Panc1 (cell line): ENCODE measurements at regions not wholly inside any gene's neighbourhood (a gene's known extent, or its start where the extent isn't known, plus 50 kb on each side); places are given as distances from the start of the nearest gene placed in this dataset.

ENCODE experiments used
- ATAC-seq: fragments of 200-7000 bp; cut with Tn5 transposase; 2 replicates; pipeline ENCODE4 v1.9.1; 2020; ENCODE audit warnings: mild to moderate bottlenecking, moderate library complexity
- BruUV-seq: library from RNA; stranded (reverse); fragments of 400-500 nt; replicated peaks from 2 replicates; lab custom pipeline; 2021; lab: Mats Ljungman, UMichigan
- CTCF ChIA-PET: fragments of 300-600 bp; sonication (Branson Sonifier 250); formaldehyde crosslinking; loops from one replicate; lab custom pipeline; 2022; ENCODE audit warnings: antibody characterized with exemption; lab: Charles Lee
- POLR2A ChIA-PET: fragments of 300-600 bp; sonication (Branson Sonifier 250); formaldehyde crosslinking; loops from one replicate; lab custom pipeline; 2022; ENCODE audit warnings: antibody characterized with exemption; lab: Charles Lee
- DNase-seq: peaks from one replicate; pipeline ENCODE4 v3.0.0-alpha.2; 2010; ENCODE audit warnings: low read depth, low spot score
- H3K27ac ChIP-seq: 2 replicates; pipeline ENCODE4 v1.5.1; 2011; ENCODE audit warnings: mild to moderate bottlenecking, low read length, inconsistent platforms
- H3K27me3 ChIP-seq: fragments of 200-500 bp; sonication (Bioruptor generic); 2 replicates; pipeline ENCODE4 v1.6.0; 2014; ENCODE audit warnings: low read length, inconsistent platforms; ENCODE audit not compliant: control insufficient read depth, insufficient read depth
- H3K36me3 ChIP-seq: fragments of 200-500 bp; sonication (Bioruptor generic); 2 replicates; pipeline ENCODE4 v1.5.1; 2014; ENCODE audit warnings: inconsistent platforms, mild to moderate bottlenecking, low read length, moderate library complexity; ENCODE audit not compliant: control insufficient read depth, insufficient read depth
- H3K4me1 ChIP-seq: 2 replicates; pipeline ENCODE4 v1.5.1; 2011; ENCODE audit warnings: inconsistent platforms, mild to moderate bottlenecking, low read length, moderate library complexity; ENCODE audit not compliant: control insufficient read depth, insufficient read depth
- H3K4me3 ChIP-seq, 2 experiments: 2 replicates each; pipeline ENCODE4 v1.5.1; 2011 to 2012; ENCODE audit warnings: low read depth in 2 of 2, low read length in 2 of 2, mild to moderate bottlenecking in 2 of 2, inconsistent platforms in 1 of 2, moderate library complexity in 1 of 2
- H3K9me3 ChIP-seq: fragments of 200-500 bp; sonication (Bioruptor generic); 2 replicates; pipeline ENCODE4 v1.5.1; 2014; ENCODE audit warnings: low read depth, mild to moderate bottlenecking, inconsistent platforms, low read length, moderate library complexity; ENCODE audit not compliant: control insufficient read depth, insufficient read depth
- POLR2AphosphoS5 ChIP-seq: IDR thresholded peaks from 2 replicates; pipeline ENCODE4 v1.6.1; 2012; ENCODE audit warnings: mild to moderate bottlenecking, low read depth, low read length, moderate library complexity
- REST ChIP-seq, 2 experiments: IDR thresholded peaks; 2 replicates each; pipeline ENCODE4 v1.6.1; 2011 to 2012; ENCODE audit warnings: low read depth in 2 of 2, control low read depth in 1 of 2, low read length in 1 of 2, mild to moderate bottlenecking in 1 of 2, moderate library complexity in 1 of 2; ENCODE audit not compliant: insufficient read depth in 1 of 2
- SIN3A ChIP-seq: IDR thresholded peaks from 2 replicates; pipeline ENCODE4 v1.6.1; 2012; ENCODE audit warnings: low read depth, mild to moderate bottlenecking, low read length, moderate library complexity, borderline replicate concordance; ENCODE audit not compliant: insufficient read depth
- TCF7L2 ChIP-seq: IDR thresholded peaks from 2 replicates; pipeline ENCODE4 v1.6.1; 2011; ENCODE audit warnings: mild to moderate bottlenecking, low read depth, low read length, inconsistent platforms
- in situ Hi-C: cut with HindIII; loops from 2 replicates; pipeline ENCODE4 v1.10.0; 2016; ENCODE audit warnings: low sequenced_read_pairs, low pct_unique_long_range_greater_than_20kb
- intact Hi-C: fragments of 100-400 bp; cut with micrococcal nuclease; formaldehyde crosslinking; loops from one replicate; pipeline ENCODE4 v1.10.0; 2022; ENCODE audit not compliant: unreplicated experiment
- TF ChIP-seq, protein P1 (sequence below): fragments of 450-650 bp; IDR thresholded peaks from 2 replicates; pipeline ENCODE4 v1.5.1; 2017; ENCODE audit warnings: mild to moderate bottlenecking

DNA sequence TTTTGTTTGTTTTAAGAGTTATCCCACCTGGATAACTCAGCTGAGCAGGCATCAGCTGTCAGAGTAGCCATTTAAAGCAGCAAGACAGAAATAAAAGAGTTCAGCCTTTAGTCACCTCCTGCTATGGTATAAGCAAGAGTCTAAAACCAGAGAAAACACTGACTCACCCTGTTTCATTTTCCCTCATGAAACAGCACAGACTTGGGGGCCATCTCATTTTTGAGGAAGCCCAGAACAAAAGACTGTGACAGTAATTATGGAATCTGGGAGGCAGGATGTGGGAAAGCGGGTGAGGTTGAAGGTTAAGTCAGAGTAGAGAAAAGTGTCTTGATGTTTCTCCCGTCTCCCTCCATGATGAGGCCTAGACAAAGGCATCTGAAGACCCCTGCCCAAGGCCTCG, 90.2 kb upstream of the FAM174A start:
- H3K4me3 ChIP-seq, result no peak overlapping the region
- POLR2A ChIA-PET, result no interaction called here
- H3K9me3 ChIP-seq, result no peaks in the 10 kb centered on the region
- H3K36me3 ChIP-seq, result no peaks in the 10 kb centered on the region
- no peaks in the 10 kb centered on the region for H3K4me1 ChIP-seq
- H3K27ac ChIP-seq, result no peak overlapping the region
- in situ Hi-C loops (no loop called here), intact Hi-C loops (no loop called here)
- no peaks in the 10 kb centered on the region for H3K27me3 ChIP-seq
- CTCF ChIA-PET, result no interaction called here
- no peak for TF ChIP-seq SIN3A
- no peak for TF ChIP-seq TCF7L2
- TF ChIP-seq POLR2AphosphoS5, result no peak
- no peak for TF ChIP-seq REST (IDR thresholded peaks at IDR 0.05; ENCODE audit: insufficient read depth in 1 of 2, low read depth in 2 of 2, low read length in 1 of 2)
- TF ChIP-seq, protein P1, sequence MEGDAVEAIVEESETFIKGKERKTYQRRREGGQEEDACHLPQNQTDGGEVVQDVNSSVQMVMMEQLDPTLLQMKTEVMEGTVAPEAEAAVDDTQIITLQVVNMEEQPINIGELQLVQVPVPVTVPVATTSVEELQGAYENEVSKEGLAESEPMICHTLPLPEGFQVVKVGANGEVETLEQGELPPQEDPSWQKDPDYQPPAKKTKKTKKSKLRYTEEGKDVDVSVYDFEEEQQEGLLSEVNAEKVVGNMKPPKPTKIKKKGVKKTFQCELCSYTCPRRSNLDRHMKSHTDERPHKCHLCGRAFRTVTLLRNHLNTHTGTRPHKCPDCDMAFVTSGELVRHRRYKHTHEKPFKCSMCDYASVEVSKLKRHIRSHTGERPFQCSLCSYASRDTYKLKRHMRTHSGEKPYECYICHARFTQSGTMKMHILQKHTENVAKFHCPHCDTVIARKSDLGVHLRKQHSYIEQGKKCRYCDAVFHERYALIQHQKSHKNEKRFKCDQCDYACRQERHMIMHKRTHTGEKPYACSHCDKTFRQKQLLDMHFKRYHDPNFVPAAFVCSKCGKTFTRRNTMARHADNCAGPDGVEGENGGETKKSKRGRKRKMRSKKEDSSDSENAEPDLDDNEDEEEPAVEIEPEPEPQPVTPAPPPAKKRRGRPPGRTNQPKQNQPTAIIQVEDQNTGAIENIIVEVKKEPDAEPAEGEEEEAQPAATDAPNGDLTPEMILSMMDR, result no peak
- BruUV-seq, result no TSS peak
- no peak for DNase-seq
- no peak for ATAC-seq

GRCh38 chr5:100434815-100435214, 100.4 kb upstream of the FAM174A start:
- no peak for ATAC-seq
- in situ Hi-C loops, result no loop called here
- no peaks in the 10 kb centered on the region for H3K9me3 ChIP-seq
- no peak for DNase-seq
- no peaks in the 10 kb centered on the region for H3K27me3 ChIP-seq
- ChIA-PET CTCF (no interaction called here), POLR2A (no interaction called here)
- no peak overlapping the region for H3K4me3 ChIP-seq
- no TSS peak for BruUV-seq
- no peaks in the 10 kb centered on the region for H3K4me1 ChIP-seq
- intact Hi-C loops, result no loop called here
- no peak overlapping the region for H3K27ac ChIP-seq
- H3K36me3 ChIP-seq, result no peaks in the 10 kb centered on the region
- TF ChIP-seq TCF7L2 (no peak), REST (IDR thresholded peaks at IDR 0.05; ENCODE audit: insufficient read depth in 1 of 2, low read depth in 2 of 2, low read length in 1 of 2) (no peak), SIN3A (no peak), POLR2AphosphoS5 (no peak)
- TF ChIP-seq, protein P1, result no peak
